ENCODE measurements at regions not wholly inside any gene's neighbourhood (a gene's known extent, or its start where the extent isn't known, plus 50 kb on each side); places are given as distances from the start of the nearest gene placed in this dataset.

DNA sequence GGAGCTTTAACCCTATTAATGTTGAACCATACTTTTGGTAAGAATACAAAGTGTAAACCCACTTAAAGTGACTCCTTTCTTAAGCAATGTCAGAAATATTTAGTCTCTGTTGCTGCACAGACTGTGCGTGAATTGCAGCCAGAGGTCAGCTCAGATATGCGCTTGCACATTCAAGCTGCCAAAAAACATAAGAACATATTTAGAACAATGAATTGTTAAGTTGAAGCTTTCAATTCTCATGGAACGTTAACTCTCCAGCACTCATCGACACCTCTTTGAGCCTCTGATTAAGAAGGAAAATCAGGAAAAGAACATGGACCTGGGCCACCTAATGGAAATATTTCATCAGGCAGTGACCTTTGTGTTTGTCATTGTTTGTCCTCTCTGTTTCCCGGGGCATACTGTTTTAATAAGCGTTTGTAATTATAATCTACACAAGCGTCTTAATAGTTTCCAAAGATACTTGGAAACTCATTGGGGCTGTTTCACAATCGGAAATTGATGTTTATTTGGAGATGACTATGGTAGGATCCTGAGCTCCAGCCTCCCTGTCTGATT lies 193.0 kb upstream of the CELF2 start:
- no peak for DNase-seq
- H3K27ac ChIP-seq: peak overlapping the region in 1 of 3 donors; percentile 28
- H3K9me3 ChIP-seq: no peaks in the 10 kb centered on the region
- peaks cover 0 to 6% of the 10 kb centered on the region in 2 donors for H3K4me1 ChIP-seq
- intact Hi-C loops (cut with DNase I): no loop called here
- H3K4me3 ChIP-seq (replicated peaks in 1 of 3): no peak overlapping the region
- 54 to 62% methylated on average over 8 of the region's 8 CpGs for WGBS, 2 donors
- H3K36me3 ChIP-seq: no peaks in the 10 kb centered on the region
- no peaks in the 10 kb centered on the region for H3K27me3 ChIP-seq
- TF ChIP-seq, protein P1, sequence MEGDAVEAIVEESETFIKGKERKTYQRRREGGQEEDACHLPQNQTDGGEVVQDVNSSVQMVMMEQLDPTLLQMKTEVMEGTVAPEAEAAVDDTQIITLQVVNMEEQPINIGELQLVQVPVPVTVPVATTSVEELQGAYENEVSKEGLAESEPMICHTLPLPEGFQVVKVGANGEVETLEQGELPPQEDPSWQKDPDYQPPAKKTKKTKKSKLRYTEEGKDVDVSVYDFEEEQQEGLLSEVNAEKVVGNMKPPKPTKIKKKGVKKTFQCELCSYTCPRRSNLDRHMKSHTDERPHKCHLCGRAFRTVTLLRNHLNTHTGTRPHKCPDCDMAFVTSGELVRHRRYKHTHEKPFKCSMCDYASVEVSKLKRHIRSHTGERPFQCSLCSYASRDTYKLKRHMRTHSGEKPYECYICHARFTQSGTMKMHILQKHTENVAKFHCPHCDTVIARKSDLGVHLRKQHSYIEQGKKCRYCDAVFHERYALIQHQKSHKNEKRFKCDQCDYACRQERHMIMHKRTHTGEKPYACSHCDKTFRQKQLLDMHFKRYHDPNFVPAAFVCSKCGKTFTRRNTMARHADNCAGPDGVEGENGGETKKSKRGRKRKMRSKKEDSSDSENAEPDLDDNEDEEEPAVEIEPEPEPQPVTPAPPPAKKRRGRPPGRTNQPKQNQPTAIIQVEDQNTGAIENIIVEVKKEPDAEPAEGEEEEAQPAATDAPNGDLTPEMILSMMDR (IDR thresholded peaks at IDR 0.05): no peak
- TF ChIP-seq POLR2A (IDR thresholded peaks at IDR 0.05): no peak

DNA sequence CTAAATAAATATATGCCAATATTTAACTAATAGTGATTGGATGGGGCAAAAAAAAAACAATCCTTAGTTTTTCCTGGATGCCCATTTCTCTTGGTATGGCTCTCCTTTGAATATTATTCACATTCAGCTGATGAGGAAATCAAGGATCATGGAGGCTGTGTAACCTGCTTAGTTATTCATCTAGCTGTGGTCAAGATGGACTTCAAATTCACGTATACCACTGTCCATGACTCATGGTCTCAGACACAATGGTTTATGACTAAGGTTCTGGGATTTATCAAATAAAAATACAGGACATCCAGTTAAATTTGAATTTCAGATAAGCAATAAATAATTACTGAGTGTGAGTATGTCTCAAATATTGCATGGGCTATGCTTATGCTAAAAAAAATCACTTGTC lies 191.5 kb upstream of the CELF2 start:
- DNase-seq: no peak
- TF ChIP-seq POLR2A (IDR thresholded peaks at IDR 0.05): no peak
- TF ChIP-seq, protein P1 (IDR thresholded peaks at IDR 0.05): no peak
- Histone ChIP-seq H3K27me3 (no peaks in the 10 kb centered on the region), H3K4me3 (replicated peaks in 1 of 3) (no peak overlapping the region), H3K4me1 (peaks cover 0 to 6% of the 10 kb centered on the region in 2 donors), H3K9me3 (no peaks in the 10 kb centered on the region), H3K36me3 (no peaks in the 10 kb centered on the region), H3K27ac (no peak overlapping the region)
- intact Hi-C loops (cut with DNase I): no loop called here
- 89 to 91% methylated on average over 1 of the region's 1 CpG for WGBS, 2 donors

DNA sequence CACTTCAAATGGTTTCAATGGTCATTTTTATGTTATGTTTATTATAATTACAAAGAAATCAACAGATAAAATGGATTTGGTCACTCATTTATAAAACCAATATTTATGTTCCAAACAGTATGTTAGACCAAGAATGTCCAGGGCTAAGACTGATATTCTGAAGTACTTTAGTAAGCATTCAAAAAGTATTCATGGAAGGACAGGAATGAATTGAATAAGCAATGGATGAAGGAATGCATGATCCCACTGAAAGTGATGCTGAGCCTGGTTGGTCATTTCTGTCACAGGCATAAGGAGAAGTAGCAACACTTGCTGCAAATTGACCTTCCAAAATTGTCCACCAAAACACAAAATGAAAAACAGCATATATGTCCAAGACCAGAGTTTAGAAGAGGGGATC lies 189.0 kb upstream of the CELF2 start:
- H3K36me3 ChIP-seq: no peaks in the 10 kb centered on the region
- TF ChIP-seq POLR2A (IDR thresholded peaks at IDR 0.05): no peak
- TF ChIP-seq, protein P1 (IDR thresholded peaks at IDR 0.05): no peak
- H3K27ac ChIP-seq: no peak overlapping the region
- H3K9me3 ChIP-seq: no peaks in the 10 kb centered on the region
- no peak overlapping the region for H3K4me3 ChIP-seq (replicated peaks in 1 of 3)
- intact Hi-C loops (cut with DNase I): no loop called here
- H3K27me3 ChIP-seq: no peaks in the 10 kb centered on the region
- DNase-seq: no peak
- no peaks in the 10 kb centered on the region for H3K4me1 ChIP-seq

DNA sequence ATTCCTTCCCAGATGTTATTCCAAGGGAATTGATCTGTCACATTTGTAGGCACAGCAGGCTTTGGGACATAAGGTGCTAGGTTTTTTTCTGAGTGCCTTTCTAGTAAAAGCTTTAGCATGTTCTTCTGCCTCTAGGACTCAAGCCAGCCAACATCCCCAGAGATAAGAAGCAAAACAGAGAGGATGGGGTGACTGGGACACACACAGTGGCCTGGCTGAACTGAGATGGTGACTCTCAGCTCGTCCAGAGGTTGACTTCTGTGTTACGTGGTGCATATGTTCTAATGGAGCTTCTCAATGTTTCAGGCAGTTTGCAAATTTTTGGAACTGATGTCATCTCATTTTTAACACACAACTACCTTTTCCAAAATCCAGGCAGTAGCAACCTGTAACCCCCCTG lies 188.1 kb upstream of the CELF2 start:
- no peaks in the 10 kb centered on the region for H3K9me3 ChIP-seq
- no peak for TF ChIP-seq POLR2A (IDR thresholded peaks at IDR 0.05)
- TF ChIP-seq, protein P1 (IDR thresholded peaks at IDR 0.05): no peak

DNA sequence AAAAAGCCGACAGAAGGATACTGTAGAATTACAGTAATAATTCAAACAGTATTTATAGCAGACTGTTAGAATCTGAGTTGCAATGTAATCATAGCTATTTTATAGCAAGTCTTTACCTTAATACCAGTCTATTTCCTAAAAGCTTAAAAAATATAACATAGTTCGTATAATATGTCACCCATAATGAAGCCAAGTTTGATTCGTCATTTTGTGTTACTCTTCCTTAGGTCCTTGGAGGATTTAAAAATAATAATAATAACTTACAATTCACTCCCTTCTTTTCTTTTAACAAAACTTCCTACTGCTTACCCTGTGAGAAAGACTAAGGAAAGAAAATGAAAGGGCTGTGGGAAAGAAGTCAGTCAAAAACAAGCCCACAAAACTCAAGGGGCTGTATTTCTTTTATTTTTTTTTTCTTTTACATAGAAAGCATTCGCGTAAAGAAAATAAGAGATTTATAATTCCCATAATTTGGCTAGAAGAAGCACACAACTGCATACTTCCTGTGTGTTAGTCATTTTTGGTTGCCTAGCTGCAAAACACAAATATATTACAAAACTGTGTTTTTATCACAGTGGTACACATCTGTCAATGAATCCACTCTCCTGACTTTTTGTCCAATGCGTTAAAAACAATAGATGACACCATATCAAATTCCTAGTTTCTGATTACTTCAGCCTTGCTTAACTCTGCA lies 187.2 kb upstream of the CELF2 start:
- 64 to 69% methylated on average over 6 of the region's 6 CpGs for WGBS, 2 donors
- Histone ChIP-seq H3K36me3 (no peaks in the 10 kb centered on the region), H3K4me3 (replicated peaks in 1 of 3) (no peak overlapping the region), H3K27me3 (no peaks in the 10 kb centered on the region), H3K4me1 (no peaks in the 10 kb centered on the region), H3K9me3 (no peaks in the 10 kb centered on the region), H3K27ac (peak overlapping the region; percentile 27 to 57 (median 54))
- no peak for DNase-seq
- TF ChIP-seq, protein P1 (IDR thresholded peaks at IDR 0.05): no peak
- no peak for TF ChIP-seq POLR2A (IDR thresholded peaks at IDR 0.05)
- intact Hi-C loops (cut with DNase I): no loop called here

More for the DNA sequence above, 188.1 kb upstream of the CELF2 start:
- H3K4me3 ChIP-seq (replicated peaks in 1 of 3): no peak overlapping the region
- H3K4me1 ChIP-seq: no peaks in the 10 kb centered on the region
- intact Hi-C loops (cut with DNase I): no loop called here
- H3K36me3 ChIP-seq: no peaks in the 10 kb centered on the region
- no peaks in the 10 kb centered on the region for H3K27me3 ChIP-seq
- WGBS, 2 donors: 61 to 67% methylated on average over 2 of the region's 2 CpGs
- H3K27ac ChIP-seq: no peak overlapping the region
- no peak for DNase-seq

Measured in thyroid gland (tissue), 4 donors.